Fibroblast of gingiva (primary cell): ENCODE measurements at regions not wholly inside any gene's neighbourhood (a gene's known extent, or its start where the extent isn't known, plus 50 kb on each side); places are given as distances from the start of the nearest gene placed in this dataset.
"Not testable (repeated sequence)": the region's sequence is repeated elsewhere in the genome, so short reads cannot be mapped to it uniquely, and the experiment has no call there.

Experiments used
- DNase-seq: peaks from one replicate; pipeline ENCODE4 v3.0.0-alpha.2; 2011; ENCODE audit warnings: low read depth

DNA sequence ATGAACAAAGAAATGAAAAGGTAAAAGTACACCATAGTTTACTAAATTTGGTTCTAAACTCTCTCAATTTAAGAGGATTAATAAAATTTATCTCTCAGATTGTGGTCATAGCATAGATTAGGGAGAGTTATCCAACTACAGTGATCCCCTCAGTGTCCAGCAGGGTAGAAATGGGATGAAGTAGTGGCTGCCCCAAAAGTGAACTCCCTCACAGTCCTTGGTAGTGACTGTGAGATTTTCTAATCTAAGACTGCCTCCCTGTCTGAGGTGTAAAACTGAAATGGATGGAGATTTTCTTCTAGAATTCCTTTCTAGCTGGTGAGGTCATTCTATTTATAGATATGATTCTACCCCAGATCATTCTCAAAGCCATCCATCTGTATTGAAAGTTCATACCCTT lies 455.5 kb downstream of the ACTL7B start:
- no peak for DNase-seq

DNA sequence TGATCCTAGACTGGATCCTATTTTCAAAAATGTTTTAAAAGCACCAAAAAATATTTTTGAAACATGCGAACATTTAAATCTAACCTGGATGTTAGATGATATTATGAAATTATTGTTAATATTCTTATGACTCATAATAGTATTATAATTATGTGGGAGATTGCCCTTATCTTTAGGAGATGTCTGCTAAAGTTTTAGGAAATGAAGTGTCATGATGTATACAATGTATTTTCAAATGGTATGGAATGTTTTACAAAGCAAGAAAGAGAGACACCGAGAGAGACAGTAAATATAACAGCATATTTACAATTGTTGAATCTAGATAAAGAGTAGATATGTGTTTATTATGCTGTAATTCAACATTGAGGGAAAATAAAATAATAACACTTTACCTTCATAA lies 455.9 kb downstream of the ACTL7B start:
- DNase-seq, result no peak

DNA sequence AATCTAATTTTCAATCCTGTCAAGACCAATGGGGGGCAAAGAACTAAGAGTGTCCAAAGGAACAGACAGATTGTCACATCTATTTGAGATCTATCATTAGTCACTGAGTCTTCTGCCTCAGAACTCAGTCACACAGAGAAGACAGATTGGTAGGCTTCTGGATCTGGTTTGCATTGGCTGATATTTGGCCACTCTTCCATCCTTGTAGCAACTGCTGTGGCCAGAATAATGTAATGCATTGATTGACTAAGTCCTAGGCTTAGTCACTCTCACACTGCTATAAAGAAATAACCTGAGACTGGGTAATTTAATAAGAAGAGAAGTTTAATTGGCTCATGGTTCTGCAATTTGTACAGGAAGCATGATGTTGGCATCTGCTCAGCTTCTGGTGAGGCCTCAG lies 458.5 kb downstream of the ACTL7B start:
- DNase-seq, result no peak

DNA sequence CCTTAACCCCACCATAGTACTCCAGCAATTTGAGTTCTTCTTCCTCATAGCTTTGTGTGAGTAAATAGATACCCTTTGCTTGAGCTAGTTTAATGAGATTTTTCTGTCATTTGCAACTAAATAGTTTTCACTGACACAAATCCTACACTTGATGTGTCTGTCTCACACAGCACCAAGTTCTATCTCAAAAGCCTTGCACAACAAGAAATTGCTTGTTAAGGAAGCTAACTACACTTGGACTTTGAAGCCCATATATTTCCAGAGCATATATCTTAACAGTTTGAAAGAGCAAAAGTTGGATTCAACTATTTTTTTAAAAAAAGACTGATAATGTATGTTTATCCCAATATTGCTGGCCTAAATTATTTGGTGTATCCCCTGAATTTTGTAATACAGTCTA lies 459.2 kb downstream of the ACTL7B start:
- DNase-seq, result no peak

DNA sequence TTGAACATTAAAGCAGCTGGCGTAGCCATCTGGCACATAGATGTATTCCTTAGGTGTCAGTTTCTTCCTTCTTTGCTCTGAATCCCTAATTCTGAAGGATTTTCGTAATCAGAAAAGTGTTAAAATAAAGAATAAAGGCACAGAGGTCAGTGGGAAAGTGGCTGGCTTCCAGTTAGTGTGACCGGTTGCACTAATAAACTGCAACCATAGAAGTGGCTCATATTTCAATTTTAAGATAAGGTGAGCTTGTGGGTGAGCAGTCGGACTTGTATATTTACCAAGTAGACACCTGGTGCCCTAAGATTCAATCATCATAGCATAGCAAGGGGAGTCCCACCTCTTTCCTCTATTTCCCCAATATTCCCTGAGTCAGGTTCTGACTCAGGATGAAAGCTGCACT lies 459.6 kb downstream of the ACTL7B start:
- no peak for DNase-seq

DNA sequence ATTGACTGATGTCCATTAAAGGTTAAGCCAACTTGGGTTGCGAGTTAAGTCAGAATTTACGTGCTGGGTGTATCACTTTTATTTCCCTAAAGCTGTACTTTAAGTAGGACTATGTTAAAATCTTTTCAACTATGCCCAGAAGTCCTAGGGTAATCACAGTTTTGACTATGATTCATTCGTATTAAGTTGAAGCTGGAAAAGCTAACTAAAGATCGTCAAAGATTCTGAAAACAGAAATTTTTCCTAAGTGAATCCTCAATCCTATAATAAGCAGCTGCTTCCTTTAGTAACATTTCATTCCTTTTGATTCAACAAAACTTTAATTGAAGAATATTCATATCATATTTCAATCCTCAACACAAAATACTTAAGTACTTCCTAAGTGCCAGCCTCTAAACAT lies 460.4 kb downstream of the ACTL7B start:
- DNase-seq, result peak; percentile 24

DNA sequence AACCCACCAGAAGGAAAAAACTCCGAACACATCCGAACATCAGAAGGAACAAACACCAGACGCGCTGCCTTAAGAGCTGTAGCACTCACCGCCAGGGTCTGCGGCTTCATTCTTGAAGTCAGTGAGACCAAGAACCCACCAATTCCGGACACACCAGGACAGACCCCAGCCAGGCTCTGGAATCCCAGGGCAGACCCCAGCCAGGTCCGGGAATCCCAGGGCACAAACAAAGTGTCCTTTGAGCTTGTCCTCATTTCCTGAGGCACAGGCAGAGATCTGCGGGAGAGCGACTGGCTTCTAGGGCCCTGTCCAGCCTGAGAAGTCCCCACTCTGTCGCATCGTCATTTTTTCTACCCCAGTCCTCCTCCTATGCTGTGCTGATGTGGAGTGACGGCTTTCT lies 461.1 kb downstream of the ACTL7B start:
- DNase-seq, result no peak

DNA sequence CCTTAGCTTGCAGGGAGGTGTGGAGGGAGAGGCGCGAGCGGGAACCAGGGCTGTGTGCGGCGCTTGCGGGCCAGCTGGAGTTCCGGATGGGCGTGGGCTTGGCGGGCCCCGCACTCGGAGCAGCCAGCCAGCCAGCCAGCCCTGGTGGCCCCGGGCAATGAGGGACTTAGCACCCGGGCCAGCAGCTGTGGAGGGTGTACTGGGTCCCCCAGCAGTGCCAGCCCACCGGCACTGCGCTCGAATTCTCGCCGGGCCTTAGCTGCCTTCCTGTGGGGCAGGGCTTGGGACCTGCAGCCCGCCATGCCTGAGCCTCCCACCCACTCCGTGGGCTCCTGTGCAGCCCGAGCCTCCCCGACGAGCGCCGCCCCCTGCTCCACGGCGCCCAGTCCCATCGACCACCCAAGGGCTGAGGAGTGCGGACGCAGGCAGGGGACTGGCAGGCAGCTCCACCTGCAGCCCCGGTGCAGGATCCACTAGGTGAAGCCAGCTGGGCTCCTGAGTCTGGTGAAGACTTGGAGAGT lies 462.2 kb downstream of the ACTL7B start:
- DNase-seq, result not testable (repeated sequence)

DNA sequence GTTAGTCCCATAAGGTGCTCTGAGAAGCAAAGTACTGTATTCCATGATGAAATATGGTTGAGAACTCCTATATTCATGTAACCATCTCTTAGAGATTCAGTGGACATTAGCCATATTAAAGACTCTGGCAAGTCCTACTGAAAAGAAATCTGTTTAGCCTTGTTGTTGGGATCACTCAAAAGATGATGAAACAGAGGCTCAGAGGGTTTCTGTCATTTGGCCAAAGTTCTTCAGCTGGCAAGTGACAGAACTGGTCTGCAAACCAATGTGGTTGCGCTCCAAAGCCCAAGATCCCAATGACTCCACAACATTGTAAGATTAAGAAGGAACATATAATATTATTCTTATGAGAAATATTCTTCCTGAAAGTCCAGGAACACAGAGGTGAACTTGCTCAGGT lies 462.9 kb downstream of the ACTL7B start:
- DNase-seq, result peak; percentile 17

DNA sequence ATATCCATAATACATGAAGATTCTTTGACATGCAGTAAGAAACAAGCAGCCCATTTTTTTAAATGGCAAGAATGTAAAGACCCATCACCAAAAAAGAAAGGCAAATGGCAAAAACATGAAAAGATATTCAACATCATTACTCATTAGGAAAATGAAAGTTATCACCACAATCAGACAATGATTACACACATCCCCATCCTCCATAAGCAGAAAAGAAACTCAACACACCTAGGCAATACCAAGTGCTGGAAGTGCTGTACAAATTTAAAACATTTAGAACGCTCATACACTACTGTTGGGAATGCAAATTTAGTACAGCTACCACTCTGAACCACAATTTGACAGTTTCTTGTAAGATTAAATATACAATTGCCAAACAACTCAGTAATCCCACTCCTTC lies 466.7 kb downstream of the ACTL7B start:
- no peak for DNase-seq

DNA sequence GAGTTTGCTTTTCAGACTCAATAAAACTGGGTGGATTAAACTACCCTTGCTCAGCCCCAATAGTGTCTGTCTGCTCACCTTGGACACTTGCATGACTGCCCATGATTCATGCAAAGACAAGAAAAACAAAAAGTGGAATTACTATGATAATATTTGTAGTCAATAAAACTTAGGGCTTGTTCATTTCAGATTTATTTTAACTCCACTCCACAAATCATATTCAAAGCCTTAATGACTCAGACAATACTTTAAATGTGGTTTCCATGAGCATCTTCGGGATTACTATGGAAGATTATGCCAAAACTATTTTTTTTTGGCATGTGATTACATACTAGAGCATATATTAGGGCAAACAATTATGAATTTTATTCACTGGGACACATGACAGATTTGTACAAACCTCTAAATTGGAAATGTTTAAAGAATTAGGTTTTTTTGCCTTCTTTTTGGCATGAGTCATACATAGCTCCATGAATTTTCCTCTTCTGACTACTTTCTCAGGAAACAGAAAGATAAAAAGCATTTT lies 468.9 kb downstream of the ACTL7B start:
- DNase-seq, result peak; percentile 83

DNA sequence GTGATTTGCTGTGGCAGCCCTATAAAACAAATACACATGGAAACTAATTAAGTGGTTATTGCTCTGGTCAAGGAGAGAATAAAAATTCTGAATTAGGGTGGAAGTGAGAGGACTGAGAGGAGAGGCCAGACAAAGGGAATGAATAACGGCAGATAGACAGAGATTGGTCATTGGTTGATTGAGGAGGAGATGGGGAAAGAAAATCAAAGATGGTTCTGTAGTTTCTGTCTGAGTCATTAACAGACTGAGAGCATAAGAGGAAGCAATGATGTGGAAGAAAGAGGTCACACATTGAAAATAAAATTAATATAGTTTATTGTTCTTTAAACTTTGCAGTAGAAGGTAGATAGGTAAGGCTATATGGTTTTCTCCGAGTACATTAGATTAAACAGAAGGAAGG lies 469.8 kb downstream of the ACTL7B start:
- no peak for DNase-seq

DNA sequence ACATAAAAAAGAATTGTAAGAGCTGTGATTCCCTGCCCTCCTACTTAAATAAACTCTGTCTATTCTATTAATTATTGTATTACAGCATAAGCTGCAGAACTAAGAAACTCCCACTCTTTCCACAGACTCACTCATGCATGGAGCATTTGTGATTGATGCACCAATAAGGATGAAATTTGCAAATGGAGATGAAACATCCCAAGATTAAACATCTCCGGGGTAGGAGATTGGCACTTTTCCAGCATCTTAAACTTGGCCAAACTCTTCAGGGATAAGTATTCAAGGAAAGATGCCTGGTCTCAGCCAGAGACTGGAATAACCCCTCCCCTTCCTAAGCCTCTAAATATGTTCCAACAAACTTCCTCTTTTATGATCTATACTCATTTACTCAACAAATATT lies 472.0 kb downstream of the ACTL7B start:
- DNase-seq, result no peak

DNA sequence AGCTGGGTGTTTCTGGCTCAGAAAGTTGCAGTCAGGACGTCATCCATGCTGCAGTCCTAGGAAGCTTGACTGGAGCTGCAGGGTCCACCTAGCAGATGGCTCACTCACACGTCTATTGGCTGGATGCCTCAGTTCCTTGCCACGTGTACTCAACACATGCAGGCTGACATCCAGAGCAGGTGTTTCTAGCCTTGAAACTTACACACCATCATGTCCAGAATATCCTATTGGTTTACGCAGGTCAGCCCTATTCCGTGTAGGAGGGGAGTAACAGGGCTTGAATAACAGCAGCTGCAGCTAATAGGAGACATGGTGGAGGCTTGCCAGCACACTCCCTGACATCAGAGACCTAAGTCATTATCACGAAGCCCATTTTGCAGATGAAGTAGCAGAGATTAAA lies 473.5 kb downstream of the ACTL7B start:
- no peak for DNase-seq

DNA sequence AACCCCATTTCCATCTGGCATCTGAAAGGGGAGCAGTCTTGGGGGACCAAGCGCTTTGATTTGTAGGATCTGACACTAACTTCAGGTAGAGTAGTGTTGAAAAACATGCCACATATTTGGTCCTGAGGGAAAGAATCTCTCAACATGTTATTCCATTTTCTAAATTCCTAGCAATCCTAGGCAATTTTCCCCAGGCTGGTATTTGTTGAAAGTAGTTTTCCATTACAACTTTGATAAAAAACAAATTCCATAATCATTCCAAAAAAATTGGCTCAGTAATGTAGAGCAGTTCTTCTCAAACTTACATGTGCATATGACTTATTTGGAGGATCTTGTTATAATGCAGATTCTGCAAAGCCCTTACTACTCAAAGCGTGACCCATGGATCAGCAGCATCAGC lies 477.9 kb downstream of the ACTL7B start:
- DNase-seq, result no peak

DNA sequence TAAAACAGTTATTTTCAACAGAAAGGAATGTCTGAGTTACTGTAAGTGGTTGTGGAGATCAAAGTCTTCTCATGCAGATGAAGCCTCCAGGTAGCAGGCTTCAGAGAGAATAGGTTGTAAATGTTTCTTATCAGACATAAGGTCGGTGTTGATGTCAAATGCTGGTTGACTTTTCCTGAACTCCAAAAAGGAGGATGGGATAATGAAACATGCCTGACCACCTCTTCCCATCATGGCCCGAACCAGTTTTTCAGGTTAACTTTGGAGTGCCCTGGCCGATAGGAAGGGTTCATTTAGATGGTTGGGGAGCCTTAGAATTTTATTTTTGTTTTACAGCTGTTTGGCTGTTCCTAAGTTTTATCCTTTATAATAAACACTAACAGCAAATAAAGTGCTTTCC lies 478.4 kb downstream of the ACTL7B start:
- no peak for DNase-seq

DNA sequence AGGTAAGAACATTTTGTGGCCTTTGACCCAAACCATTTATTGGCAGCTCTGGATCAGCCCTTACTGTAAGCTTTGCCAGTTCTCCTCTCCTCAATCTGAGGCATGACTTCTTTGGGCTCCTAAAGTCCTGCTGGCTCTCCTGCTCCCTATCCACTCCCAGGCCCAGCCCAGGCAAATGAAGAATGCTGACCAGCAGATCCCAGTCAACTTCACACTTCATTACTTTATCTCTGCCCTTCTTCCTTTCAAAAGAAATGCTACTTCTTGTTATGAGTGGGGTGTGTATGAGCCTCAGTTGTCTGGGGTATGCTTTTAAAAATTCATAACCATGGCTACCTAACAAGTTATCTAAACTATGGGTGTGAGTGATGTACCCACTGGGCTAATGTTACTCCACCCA lies 479.6 kb downstream of the ACTL7B start:
- no peak for DNase-seq

DNA sequence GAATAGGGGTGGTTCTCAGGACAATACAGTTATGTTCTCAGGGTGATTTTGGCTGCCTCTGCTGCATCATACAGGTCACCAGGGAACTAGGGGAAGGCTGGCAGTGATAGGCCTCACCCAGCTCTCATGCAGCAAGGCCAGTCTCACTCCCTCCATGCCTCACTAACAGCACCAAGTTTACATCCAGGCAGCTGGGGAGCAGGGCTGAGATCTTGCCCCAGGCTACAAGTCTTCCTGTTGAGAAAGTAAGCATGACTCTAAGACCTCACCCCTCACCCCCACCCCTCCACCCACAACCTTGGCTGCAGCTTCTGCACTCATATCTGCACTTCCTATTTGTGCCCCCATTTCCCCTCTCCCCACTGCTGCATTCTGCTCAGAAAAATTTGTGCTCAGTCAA lies 481.2 kb downstream of the ACTL7B start:
- no peak for DNase-seq

DNA sequence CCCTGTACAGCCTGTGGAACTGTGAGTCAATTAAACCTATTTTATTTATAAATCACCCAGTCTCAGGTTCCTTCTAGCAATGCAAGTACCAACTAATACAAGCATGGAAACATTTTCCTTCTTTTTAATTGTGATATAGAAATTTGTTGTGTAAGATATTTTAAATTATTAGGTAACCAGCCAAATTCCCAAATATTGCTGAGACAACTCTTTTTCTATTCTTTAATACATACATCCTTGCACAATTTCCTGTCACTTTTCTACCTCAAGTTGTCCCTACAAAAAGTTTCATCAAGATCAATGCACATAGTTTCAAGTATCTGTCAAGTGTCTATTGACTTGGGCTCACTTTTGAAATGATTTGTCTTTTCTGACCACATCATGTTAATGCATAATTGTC lies 488.6 kb downstream of the ACTL7B start:
- no peak for DNase-seq

DNA sequence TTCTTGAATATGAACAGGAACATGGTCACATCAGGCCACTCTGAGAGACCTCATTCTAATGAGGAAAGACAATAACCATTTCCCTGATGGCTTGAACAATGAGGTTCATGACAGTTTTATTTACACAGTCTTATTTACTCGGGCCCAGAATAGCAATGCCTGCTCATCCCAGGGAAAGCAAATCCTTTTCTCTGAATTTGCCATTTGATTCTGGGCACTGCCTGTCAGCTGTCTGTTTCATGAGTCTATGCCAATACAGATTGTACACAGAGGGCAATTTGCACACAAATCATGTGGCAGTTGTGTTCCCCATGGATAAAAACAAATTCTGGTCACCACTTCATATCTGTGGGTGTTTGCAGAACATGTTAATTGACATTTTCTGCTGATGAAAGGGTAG lies 492.5 kb downstream of the ACTL7B start:
- DNase-seq, result peak; percentile 57

DNA sequence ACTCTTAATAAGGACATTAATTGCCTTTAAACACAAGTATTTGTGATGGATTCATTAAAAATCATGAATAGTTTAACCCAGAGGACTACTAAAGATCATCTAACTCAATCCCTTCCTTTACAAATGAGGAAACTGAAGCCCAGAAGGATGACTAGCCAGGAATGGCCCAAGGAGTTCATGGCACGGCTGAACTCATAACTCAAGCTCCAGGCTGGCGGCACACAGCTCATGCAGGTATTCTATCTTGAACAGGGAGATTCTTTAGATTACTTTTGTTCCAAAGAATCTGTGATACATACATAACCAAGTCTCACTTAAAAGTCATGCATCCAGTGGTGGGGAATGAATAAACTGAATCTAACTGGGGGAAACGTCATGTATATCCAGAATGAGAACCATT lies 495.5 kb downstream of the ACTL7B start:
- no peak for DNase-seq

DNA sequence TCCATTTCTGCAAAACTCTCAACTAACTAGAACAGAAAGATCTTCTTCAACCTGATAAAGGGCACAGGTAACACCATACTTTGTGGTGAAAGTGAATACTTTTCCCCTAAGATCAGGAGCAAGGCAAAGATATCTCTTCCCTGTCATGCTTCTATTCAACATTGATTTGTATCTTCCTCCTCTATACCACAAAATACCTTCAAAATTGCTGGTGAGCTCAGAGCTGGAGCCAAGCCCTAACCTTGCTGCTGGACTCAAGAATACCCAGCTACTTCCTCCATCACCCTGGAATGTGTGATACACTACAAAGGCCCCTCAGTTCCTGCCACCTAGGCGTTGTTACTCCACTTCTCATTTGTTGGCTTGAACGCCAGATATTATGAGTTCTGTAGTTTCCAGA lies 499.0 kb downstream of the ACTL7B start:
- no peak for DNase-seq

DNA sequence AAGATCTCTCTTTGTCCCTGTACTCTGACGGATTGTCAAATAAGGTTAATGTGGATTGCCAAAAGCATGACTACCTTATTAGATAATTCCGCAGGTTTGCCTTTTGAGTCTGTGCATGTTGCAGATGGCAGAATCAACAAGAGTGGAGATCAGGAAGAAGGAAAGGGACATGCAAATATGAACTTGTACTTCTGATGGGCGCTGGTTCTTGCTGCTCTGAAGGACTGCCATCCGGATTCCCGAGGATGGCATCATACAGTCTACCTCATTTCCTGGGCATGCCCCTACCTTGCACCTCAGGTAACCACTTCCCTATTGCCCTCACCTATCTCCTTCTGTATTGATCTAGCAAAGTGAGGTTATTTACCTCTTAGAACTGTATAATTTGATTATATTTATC lies 504.2 kb downstream of the ACTL7B start:
- no peak for DNase-seq

DNA sequence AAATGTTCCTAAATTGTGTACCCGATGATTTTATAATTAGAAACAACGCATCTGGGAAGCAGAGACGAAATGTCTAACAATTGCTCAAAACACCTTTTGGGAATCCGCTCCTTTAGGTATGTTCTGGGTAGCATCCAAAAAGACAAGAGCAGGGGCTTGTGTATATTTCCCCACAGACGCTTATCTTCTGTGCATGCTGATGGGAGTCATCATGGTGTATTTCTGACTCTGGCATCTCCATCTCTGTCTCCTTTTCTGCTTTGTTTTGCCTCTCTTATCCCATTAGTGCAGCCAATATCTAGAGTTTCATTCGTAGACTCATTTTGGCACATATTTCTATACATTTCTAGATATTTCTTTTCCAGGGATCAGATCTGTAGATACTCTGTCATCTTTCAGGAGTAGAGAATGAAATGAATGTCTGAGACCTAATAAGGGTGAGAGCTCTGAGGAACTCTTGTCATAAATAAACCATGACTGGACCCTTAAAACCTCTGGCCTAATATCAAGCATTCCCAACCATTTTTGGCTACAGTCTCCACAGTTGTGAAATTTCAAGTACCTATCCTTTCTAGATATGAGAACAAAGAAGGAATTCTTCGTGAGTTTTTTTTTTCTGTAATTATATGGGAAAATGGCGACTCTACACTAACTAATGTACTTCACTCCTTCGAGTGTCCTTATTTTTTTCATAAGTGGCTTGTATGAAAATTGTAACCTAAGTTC lies 508.2 kb downstream of the ACTL7B start:
- DNase-seq, result no peak
